H1 (cell line): ENCODE measurements at regions not wholly inside any gene's neighbourhood (a gene's known extent, or its start where the extent isn't known, plus 50 kb on each side); places are given as distances from the start of the nearest gene placed in this dataset.

ENCODE experiments used
- CTCF ChIA-PET: fragments of 300-600 bp; sonication (Branson Sonifier 250); formaldehyde crosslinking; loops from one replicate; lab custom pipeline; 2021; ENCODE audit not compliant: partially characterized antibody; lab: Charles Lee
- POLR2A ChIA-PET: fragments of 300-600 bp; sonication (Branson Sonifier 250); formaldehyde crosslinking; loops from one replicate; lab custom pipeline; 2021; ENCODE audit warnings: inconsistent platforms; ENCODE audit not compliant: partially characterized antibody; lab: Charles Lee
- DNase-seq, 2 experiments: peaks; one replicate each; pipeline versions ENCODE4 v3.0.0 to v3.0.0-alpha.2; 2010 to 2022; ENCODE audit warnings: low spot score in 2 of 2, low read depth in 1 of 2, mixed read lengths in 1 of 2
- FAIRE-seq: peaks from 2 replicates; lab custom pipeline; 2011; peaks lifted over from hg19 to GRCh38; lab: Jason Lieb, UNC
- H2AFZ ChIP-seq: 2 replicates; pipeline ENCODE4 v1.8.1; 2012; ENCODE audit warnings: low read length, inconsistent platforms
- H2AK5ac ChIP-seq: 2 replicates; pipeline ENCODE4 v1.6.1; 2013; ENCODE audit warnings: low read depth, low read length
- H2BK120ac ChIP-seq: replicated peaks from 2 replicates; pipeline ENCODE3; 2013; ENCODE audit warnings: low read depth, low read length, inconsistent platforms
- H2BK12ac ChIP-seq: 2 replicates; pipeline ENCODE4 v1.6.1; 2013; ENCODE audit warnings: low read depth, low read length
- H2BK15ac ChIP-seq: 2 replicates; pipeline ENCODE4 v1.6.1; 2013; ENCODE audit warnings: low read length
- H2BK20ac ChIP-seq: 2 replicates; pipeline ENCODE4 v1.6.1; 2013; ENCODE audit warnings: low read length
- H2BK5ac ChIP-seq: 2 replicates; pipeline ENCODE4 v1.6.1; 2013; ENCODE audit warnings: low read depth, low read length
- H3K14ac ChIP-seq: 2 replicates; pipeline ENCODE4 v1.6.1; 2013; ENCODE audit warnings: inconsistent platforms; ENCODE audit not compliant: insufficient read length
- H3K18ac ChIP-seq: 2 replicates; pipeline ENCODE4 v1.6.1; 2013; ENCODE audit warnings: low read length; ENCODE audit errors: extremely low read depth
- H3K23ac ChIP-seq: 2 replicates; pipeline ENCODE4 v1.6.1; 2013; ENCODE audit warnings: inconsistent platforms; ENCODE audit not compliant: insufficient read length
- H3K23me2 ChIP-seq: 2 replicates; pipeline ENCODE4 v1.6.1; 2013; ENCODE audit warnings: low read depth, low read length
- H3K27ac ChIP-seq: 2 replicates; pipeline ENCODE4 v1.6.1; 2011; ENCODE audit warnings: low read depth, low read length, inconsistent platforms
- H3K27me3 ChIP-seq, 4 experiments: replicated peaks in 1 of 4; 1 replicate in 1 of 4; 2 replicates in 3 of 4; pipeline versions ENCODE4 v1.6.1 to v1.8.1; 2011 to 2013; ENCODE audit warnings: low read length in 3 of 4, mild to moderate bottlenecking in 3 of 4, inconsistent platforms in 2 of 4, mixed read lengths in 2 of 4, moderate library complexity in 1 of 4; ENCODE audit not compliant: control insufficient read depth in 3 of 4, insufficient read depth in 3 of 4; ENCODE audit errors: extremely low read depth in 1 of 4
- H3K36me3 ChIP-seq, 4 experiments: 2 replicates each; pipeline versions ENCODE4 v1.6.1 to v1.8.1; 2011 to 2013; ENCODE audit warnings: mild to moderate bottlenecking in 4 of 4, low read length in 3 of 4, moderate library complexity in 2 of 4, control low read depth in 1 of 4, inconsistent platforms in 1 of 4; ENCODE audit not compliant: insufficient read depth in 4 of 4, control insufficient read depth in 2 of 4
- H3K4ac ChIP-seq: replicated peaks from 2 replicates; pipeline ENCODE3; 2013; ENCODE audit warnings: low read length, low read depth, mixed read lengths, inconsistent platforms; ENCODE audit not compliant: insufficient read length
- H3K4me1 ChIP-seq, 4 experiments: replicated peaks in 1 of 4; 1 replicate in 1 of 4; 2 replicates in 3 of 4; pipeline versions ENCODE4 v1.6.1 to v1.8.1; 2011 to 2013; ENCODE audit warnings: low read length in 3 of 4, inconsistent platforms in 2 of 4, mixed read lengths in 1 of 4; ENCODE audit not compliant: insufficient read depth in 4 of 4, control insufficient read depth in 3 of 4
- H3K4me2 ChIP-seq, 2 experiments: 2 replicates each; pipeline versions ENCODE4 v1.6.1 to v1.8.1; 2011 to 2013; ENCODE audit warnings: low read depth in 2 of 2, low read length in 2 of 2, control low read depth in 1 of 2, inconsistent platforms in 1 of 2, mild to moderate bottlenecking in 1 of 2; ENCODE audit not compliant: insufficient read depth in 1 of 2
- H3K4me3 ChIP-seq, 4 experiments: fragments of 200-600, 300-600 bp in 1 of 4; sonication (generic), shearing (Covaris generic), sonication (Bioruptor Twin) in 1 of 4; 2 replicates each; pipeline versions ENCODE4 v1.5.1 to v1.8.1; 2011 to 2016; ENCODE audit warnings: low read length in 4 of 4, low read depth in 3 of 4, control low read depth in 2 of 4, inconsistent platforms in 2 of 4, mild to moderate bottlenecking in 2 of 4, mixed read lengths in 1 of 4, moderate library complexity in 1 of 4; ENCODE audit not compliant: insufficient read depth in 2 of 4; ENCODE audit errors: extremely low read depth in 1 of 4
- H3K56ac ChIP-seq: replicated peaks from 2 replicates; pipeline ENCODE3; 2013; ENCODE audit warnings: low read depth, mild to moderate bottlenecking, mixed read lengths, low read length, inconsistent platforms; ENCODE audit not compliant: insufficient read length
- H3K79me1 ChIP-seq: 2 replicates; pipeline ENCODE4 v1.6.1; 2013; ENCODE audit warnings: low read depth, low read length, control low read depth
- H3K79me2 ChIP-seq, 2 experiments: 2 replicates each; pipeline versions ENCODE4 v1.6.1 to v1.8.1; 2012 to 2013; ENCODE audit warnings: low read length in 2 of 2, mild to moderate bottlenecking in 2 of 2, inconsistent platforms in 1 of 2; ENCODE audit not compliant: insufficient read depth in 2 of 2, control insufficient read depth in 1 of 2
- H3K9ac ChIP-seq, 4 experiments: replicated peaks in 1 of 4; 1 replicate in 1 of 4; 2 replicates in 3 of 4; pipeline versions ENCODE4 v1.6.1 to v1.8.1; 2011 to 2013; ENCODE audit warnings: low read depth in 3 of 4, low read length in 3 of 4, control low read depth in 2 of 4, mild to moderate bottlenecking in 2 of 4, moderate library complexity in 2 of 4, inconsistent platforms in 1 of 4; ENCODE audit errors: extremely low read depth in 1 of 4
- H3K9me3 ChIP-seq, 2 experiments: 2 replicates each; pipeline versions ENCODE4 v1.6.1 to v1.8.1; 2012 to 2013; ENCODE audit warnings: mild to moderate bottlenecking in 2 of 2, moderate library complexity in 2 of 2, control low read depth in 1 of 2, inconsistent platforms in 1 of 2, low read depth in 1 of 2, low read length in 1 of 2, mixed read lengths in 1 of 2; ENCODE audit not compliant: insufficient read depth in 2 of 2
- H4K20me1 ChIP-seq, 2 experiments: replicated peaks in 1 of 2; 2 replicates each; pipeline versions ENCODE3 to v1.8.1; 2011 to 2013; ENCODE audit warnings: inconsistent platforms in 2 of 2, low read length in 2 of 2, mild to moderate bottlenecking in 1 of 2; ENCODE audit not compliant: insufficient read depth in 2 of 2, control insufficient read depth in 1 of 2
- H4K5ac ChIP-seq: 2 replicates; pipeline ENCODE4 v1.6.1; 2013; ENCODE audit warnings: low read length, low read depth, mixed read lengths, inconsistent platforms; ENCODE audit not compliant: insufficient read length
- H4K8ac ChIP-seq: 2 replicates; pipeline ENCODE4 v1.8.0; 2013; ENCODE audit warnings: mild to moderate bottlenecking, moderate library complexity, low read length, inconsistent platforms; ENCODE audit not compliant: insufficient read depth; ENCODE audit errors: extremely low read depth
- H4K91ac ChIP-seq: replicated peaks from 2 replicates; pipeline ENCODE3; 2013; ENCODE audit warnings: low read length, mixed read lengths, inconsistent platforms; ENCODE audit not compliant: insufficient read length
- ASH2L ChIP-seq: fragments of 200-600, 300-600 bp; sonication (generic); IDR thresholded peaks from one replicate; pipeline ENCODE4 v1.7.1; 2017; ENCODE audit warnings: low read length
- BCL11A ChIP-seq, 2 experiments: IDR thresholded peaks; one replicate each; pipeline ENCODE4 v1.6.1; 2011; ENCODE audit warnings: low read depth in 2 of 2, low read length in 2 of 2, mild to moderate bottlenecking in 2 of 2
- CHD1 ChIP-seq: IDR thresholded peaks from 2 replicates; pipeline ENCODE4 v1.6.1; 2012; ENCODE audit warnings: low read depth, low read length, improper control_type of control experiment
- EP300 ChIP-seq, 2 experiments: IDR thresholded peaks; 1 replicate in 1 of 2; 2 replicates in 1 of 2; pipeline ENCODE4 v1.6.1; 2011 to 2012; ENCODE audit warnings: low read depth in 2 of 2, low read length in 2 of 2, mild to moderate bottlenecking in 2 of 2, borderline replicate concordance in 1 of 2, inconsistent platforms in 1 of 2, moderate library complexity in 1 of 2
- EZH2 ChIP-seq: fragments of 200-600 bp; sonication (generic); IDR thresholded peaks from 2 replicates; pipeline ENCODE4 v1.7.1; 2012; ENCODE audit warnings: low read depth, mild to moderate bottlenecking, moderate library complexity, low read length, inconsistent platforms; ENCODE audit not compliant: severe bottlenecking
- GTF2F1 ChIP-seq: IDR thresholded peaks from 2 replicates; pipeline ENCODE4 v1.6.1; 2012; ENCODE audit warnings: low read depth, low read length, improper control_type of control experiment, borderline replicate concordance
- KDM5A ChIP-seq: fragments of 200-600 bp; IDR thresholded peaks from 2 replicates; pipeline ENCODE4 v1.7.1; 2012; ENCODE audit warnings: mild to moderate bottlenecking, low read length, inconsistent platforms, mixed read lengths
- POLR2A ChIP-seq, 2 experiments: IDR thresholded peaks; 1 replicate in 1 of 2; 2 replicates in 1 of 2; pipeline ENCODE4 v1.6.1; 2011; ENCODE audit warnings: low read depth in 2 of 2, low read length in 2 of 2, mild to moderate bottlenecking in 2 of 2; ENCODE audit errors: control extremely low read depth in 1 of 2
- POLR2AphosphoS5 ChIP-seq: IDR thresholded peaks from 2 replicates; pipeline ENCODE4 v1.6.1; 2011; ENCODE audit warnings: low read depth, low read length
- POU5F1 ChIP-seq: IDR thresholded peaks from 2 replicates; pipeline ENCODE4 v1.6.1; 2011; ENCODE audit warnings: low read depth, mild to moderate bottlenecking, low read length, moderate library complexity
- RBBP5 ChIP-seq: IDR thresholded peaks from 2 replicates; pipeline ENCODE4 v1.7.1; 2012; ENCODE audit warnings: low read depth, mild to moderate bottlenecking, inconsistent platforms, low read length, moderate library complexity, borderline replicate concordance
- RNF2 ChIP-seq: fragments of 200-900, 300-1000 bp; sonication (generic); IDR thresholded peaks from 2 replicates; pipeline ENCODE4 v1.7.1; 2016; ENCODE audit warnings: borderline replicate concordance, low read depth, mild to moderate bottlenecking, antibody characterized with exemption, low read length; ENCODE audit not compliant: poor library complexity, severe bottlenecking; ENCODE audit errors: missing control alignments
- SIRT6 ChIP-seq: IDR thresholded peaks from one replicate; pipeline ENCODE4 v1.7.1; 2012; ENCODE audit warnings: low read length, inconsistent platforms
- SP2 ChIP-seq: IDR thresholded peaks from 2 replicates; pipeline ENCODE4 v1.6.1; 2012; ENCODE audit warnings: mild to moderate bottlenecking, low read length, inconsistent platforms
- SUZ12 ChIP-seq: fragments of 200-600 bp; sonication (generic); IDR thresholded peaks from 2 replicates; pipeline ENCODE4 v1.6.1; 2012; ENCODE audit warnings: mild to moderate bottlenecking, inconsistent platforms, low read length, moderate library complexity, mixed read lengths
- TBP ChIP-seq: IDR thresholded peaks from 2 replicates; pipeline ENCODE4 v1.6.1; 2011; ENCODE audit warnings: low read depth, low read length, improper control_type of control experiment
- WGBS, 2 experiments: shearing (Covaris generic) in 1 of 2; methylation state at CpG; one replicate each; pipeline versions ENCODE4 v1.1.6 to v1.1.7; 2013 to 2015; ENCODE audit warnings: low lambda C conversion rate in 2 of 2, mixed read lengths in 2 of 2, inconsistent platforms in 1 of 2, low coverage in 1 of 2, missing lambda C conversion rate in 1 of 2; ENCODE audit not compliant: insufficient replicate concordance in 2 of 2, insufficient coverage in 1 of 2, insufficient read length in 1 of 2; ENCODE audit errors: extremely low coverage in 1 of 2, missing lambda C conversion rate in 1 of 2; 5-methylcytosine and 5-hydroxymethylcytosine counted together

DNA sequence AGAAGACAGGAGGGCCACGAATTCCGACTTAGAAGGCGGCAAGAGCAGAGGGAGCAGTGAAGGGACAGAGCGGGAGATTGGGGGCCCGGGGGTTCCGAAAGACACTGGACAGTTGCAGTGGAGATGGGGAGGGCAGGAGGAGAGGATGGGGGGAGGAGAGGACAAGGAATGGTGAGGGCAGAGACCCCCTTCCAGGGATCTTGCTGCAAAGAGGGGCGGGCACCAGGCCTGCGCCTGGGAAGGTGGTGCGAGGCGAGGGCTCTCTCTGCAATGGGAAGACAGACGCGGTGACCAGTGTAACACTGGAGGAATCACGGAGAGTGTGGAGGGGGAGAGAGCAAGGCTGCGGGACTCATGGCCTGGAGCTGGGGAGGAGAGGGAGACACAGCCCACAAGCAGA lies 185.2 kb downstream of the RBFOX3 start:
- no peak overlapping the region for H2BK12ac ChIP-seq
- no peak overlapping the region for H3K4ac ChIP-seq
- no peak overlapping the region for H3K9ac ChIP-seq
- CTCF ChIA-PET = interaction anchor here (1.5 to 6.5 kb wide), 2 partner anchors 13 to 338 kb away, joined by 4 to 27 read pairs; no protein-coding TSS in a partner anchor
- H3K4me1 ChIP-seq = no peaks in the 10 kb centered on the region; a peak in 2 of 7 replicates
- no peaks in the 10 kb centered on the region for H3K9me3 ChIP-seq
- no peaks in the 10 kb centered on the region for H3K79me1 ChIP-seq
- H2BK15ac ChIP-seq = no peak overlapping the region
- H3K4me2 ChIP-seq = no peak overlapping the region
- H3K79me2 ChIP-seq = no peaks in the 10 kb centered on the region
- WGBS, 2 experiments = 84% methylated on average over 12 of the region's 14 CpGs; no CpG with 5 or more reads in 1 of the 2 experiments
- POLR2A ChIA-PET = no interaction called here
- H2AK5ac ChIP-seq = 0 out of 2 replicates have a peak overlapping the region, but pooled peaks have one; percentile 39
- no peak overlapping the region for H2BK20ac ChIP-seq
- DNase-seq (no peak), FAIRE-seq (no peak)
- no peak overlapping the region for H4K5ac ChIP-seq
- no peak overlapping the region for H2AFZ ChIP-seq
- H3K56ac ChIP-seq = no peak overlapping the region
- H3K27ac ChIP-seq = no peak overlapping the region
- no peaks in the 10 kb centered on the region for H4K20me1 ChIP-seq
- no peaks in the 10 kb centered on the region; a peak in 1 of 7 replicates for H3K27me3 ChIP-seq
- no peak overlapping the region for H4K8ac ChIP-seq
- no peak overlapping the region for H3K14ac ChIP-seq
- H3K23ac ChIP-seq = no peak overlapping the region
- no peak overlapping the region for H3K4me3 ChIP-seq
- H3K18ac ChIP-seq = no peak overlapping the region
- H2BK120ac ChIP-seq = no peak overlapping the region
- no peaks in the 10 kb centered on the region for H3K23me2 ChIP-seq
- H2BK5ac ChIP-seq = no peak overlapping the region
- no peak overlapping the region for H4K91ac ChIP-seq
- no peaks in the 10 kb centered on the region for H3K36me3 ChIP-seq
- TF ChIP-seq RBBP5 (no peak), TBP (no peak), SIRT6 (no peak), EP300 (IDR thresholded peaks at IDR 0.05; ENCODE audit: borderline replicate concordance in 1 of 2, low read depth in 2 of 2, low read length in 2 of 2) (no peak), EZH2 (no peak), POLR2A (IDR thresholded peaks at IDR 0.05; ENCODE audit: control extremely low read depth in 1 of 2, low read depth in 2 of 2, low read length in 2 of 2) (no peak), SUZ12 (no peak), POLR2AphosphoS5 (no peak), SP2 (no peak), ASH2L (no peak), RNF2 (no peak), BCL11A (IDR thresholded peaks at IDR 0.05; ENCODE audit: low read depth in 2 of 2, low read length in 2 of 2) (no peak), POU5F1 (no peak), KDM5A (no peak), CHD1 (no peak), GTF2F1 (no peak)
